Fibroblast of the aortic adventitia (primary cell): ENCODE measurements at regions not wholly inside any gene's neighbourhood (a gene's known extent, or its start where the extent isn't known, plus 50 kb on each side); places are given as distances from the start of the nearest gene placed in this dataset.
A peak's percentile ranks its signal among the peaks of the same experiment; 100 is the strongest.

Experiments used
- DNase-seq: peaks from one replicate; pipeline ENCODE4 v3.0.0-alpha.2; 2010; ENCODE audit warnings: low read depth
- H3K4me3 ChIP-seq: 2 replicates; pipeline ENCODE4 v1.5.1; 2011; ENCODE audit warnings: low read depth, mild to moderate bottlenecking, control low read depth, low read length, moderate library complexity
- CTCF ChIP-seq: IDR thresholded peaks from 2 replicates; pipeline ENCODE4 v1.5.1; 2011; ENCODE audit warnings: mild to moderate bottlenecking, low read length, control low read depth, inconsistent platforms; ENCODE audit not compliant: insufficient read depth

GRCh38 chr6:133827766-133828165 is 61.1 kb upstream of the TCF21 start:
- H3K4me3 ChIP-seq: no peak overlapping the region
- TF ChIP-seq CTCF: no peak
- DNase-seq: no peak

- H3K4me3 ChIP-seq: no peak overlapping the region
- TF ChIP-seq CTCF: no peak
- no peak for DNase-seq
These were observed 55.0 kb upstream of the TCF21 start for GRCh38 chr6:133833949-133834359.

GRCh38 chr6:133834472-133835170 is 54.3 kb upstream of the TCF21 start:
- no peak for DNase-seq
- no peak overlapping the region for H3K4me3 ChIP-seq
- no peak for TF ChIP-seq CTCF

- DNase-seq: peak; percentile 68
- TF ChIP-seq CTCF: peak; percentile 42
- H3K4me3 ChIP-seq: no peak overlapping the region
These were observed 53.0 kb upstream of the TCF21 start for GRCh38 chr6:133835901-133836300.

GRCh38 chr6:133837801-133838349 is 51.0 kb upstream of the TCF21 start:
- H3K4me3 ChIP-seq: peak overlapping the region; percentile 53
- peak; percentile 39 for DNase-seq
- peak; percentile 70 for TF ChIP-seq CTCF
